GM12878 (cell line): ENCODE measurements at regions not wholly inside any gene's neighbourhood (a gene's known extent, or its start where the extent isn't known, plus 50 kb on each side); places are given as distances from the start of the nearest gene placed in this dataset.

Experiments
- ATAC-seq: fragments of 200-7000 bp; cut with Tn5 transposase; 3 replicates; pipeline ENCODE4 v1.9.1; 2020; ENCODE audit warnings: mild to moderate bottlenecking, moderate library complexity
- BruUV-seq: library from RNA; stranded (reverse); fragments of 400-500 nt; replicated peaks from 2 replicates; lab custom pipeline; 2021; lab: Mats Ljungman, UMichigan
- CTCF ChIA-PET: fragments of 300-600 bp; sonication (Branson Sonifier 250); formaldehyde crosslinking; extraction: SDS; loops from one replicate; lab custom pipeline; 2021; ENCODE audit warnings: inconsistent platforms; lab: Yijun Ruan, JAX
- POLR2A ChIA-PET: fragments of 350-600 bp; formaldehyde crosslinking; extraction: SDS; loops from one replicate; lab custom pipeline; 2021; ENCODE audit warnings: inconsistent platforms; lab: Charles Lee
- RAD21 ChIA-PET: fragments of 300-600 bp; sonication (Branson Sonifier 250); formaldehyde crosslinking; loops from one replicate; lab custom pipeline; 2023; ENCODE audit warnings: antibody characterized with exemption; ENCODE audit not compliant: unreplicated experiment; lab: Charles Lee
- SMC1A ChIA-PET: fragments of 300-600 bp; sonication (Branson Sonifier 250); formaldehyde crosslinking; loops from one replicate; lab custom pipeline; 2023; ENCODE audit not compliant: unreplicated experiment, uncharacterized antibody; lab: Charles Lee
- DNase-seq: peaks from one replicate; pipeline ENCODE4 v3.0.0-alpha.2; 2011; ENCODE audit warnings: low read depth, low spot score
- FAIRE-seq: peaks from 3 replicates; lab custom pipeline; 2011; peaks lifted over from hg19 to GRCh38; lab: Jason Lieb, UNC
- H2AFZ ChIP-seq: 2 replicates; pipeline ENCODE4 v1.6.0; 2011; ENCODE audit warnings: low read depth, low read length, control low read depth; ENCODE audit not compliant: control insufficient read depth
- H3K27ac ChIP-seq: 2 replicates; pipeline ENCODE4 v1.5.1; 2011; ENCODE audit warnings: control low read depth; ENCODE audit not compliant: control insufficient read depth, insufficient read depth
- H3K27me3 ChIP-seq, 2 experiments: replicated peaks in 1 of 2; 2 replicates each; pipeline versions ENCODE4 v1.6.0 to v1.6.1; 2011; ENCODE audit warnings: low read length in 1 of 2; ENCODE audit not compliant: control insufficient read depth in 2 of 2, insufficient read depth in 2 of 2
- H3K36me3 ChIP-seq, 2 experiments: 2 replicates each; pipeline ENCODE4 v1.5.1; 2011; ENCODE audit warnings: low read length in 1 of 2; ENCODE audit not compliant: control insufficient read depth in 2 of 2, insufficient read depth in 2 of 2
- H3K4me1 ChIP-seq: 2 replicates; pipeline ENCODE4 v1.6.1; 2011; ENCODE audit warnings: mild to moderate bottlenecking, low read length, moderate library complexity, mixed read lengths; ENCODE audit not compliant: control insufficient read depth, insufficient read depth
- H3K4me2 ChIP-seq: 2 replicates; pipeline ENCODE4 v1.6.0; 2011; ENCODE audit warnings: control low read depth; ENCODE audit not compliant: control insufficient read depth, insufficient read depth
- H3K4me3 ChIP-seq: fragments of 200-600 bp; sonication (generic); 2 replicates; pipeline ENCODE4 v1.5.1; 2016
- H3K79me2 ChIP-seq: 2 replicates; pipeline ENCODE4 v1.6.0; 2011; ENCODE audit warnings: low read length; ENCODE audit not compliant: control insufficient read depth, insufficient read depth
- H3K9ac ChIP-seq: 2 replicates; pipeline ENCODE4 v1.8.0; 2011; ENCODE audit warnings: low read length, control low read depth, mixed read lengths; ENCODE audit not compliant: control insufficient read depth, insufficient read depth
- H3K9me3 ChIP-seq: replicated peaks from 3 replicates; pipeline ENCODE4 v1.5.1; 2011; ENCODE audit warnings: mild to moderate bottlenecking, low read length; ENCODE audit not compliant: control insufficient read depth, insufficient read depth
- H4K20me1 ChIP-seq: 2 replicates; pipeline ENCODE4 v1.6.0; 2011; ENCODE audit not compliant: control insufficient read depth, insufficient read depth
- ATF7 ChIP-seq: fragments of 450-650 bp; IDR thresholded peaks from 2 replicates; pipeline ENCODE4 v1.6.1; 2016; ENCODE audit warnings: low read depth, mild to moderate bottlenecking
- BCL3 ChIP-seq: IDR thresholded peaks from 2 replicates; pipeline ENCODE4 v1.6.1; 2011; ENCODE audit warnings: borderline replicate concordance, low read depth, mild to moderate bottlenecking, moderate library complexity, low read length; ENCODE audit not compliant: insufficient read depth, poor library complexity, severe bottlenecking
- E2F4 ChIP-seq: IDR thresholded peaks from 2 replicates; pipeline ENCODE4 v1.6.1; 2012; ENCODE audit warnings: low read depth, low read length, improper control_type of control experiment
- ESRRA ChIP-seq: IDR thresholded peaks from 2 replicates; pipeline ENCODE4 v1.6.1; 2012; ENCODE audit warnings: mild to moderate bottlenecking, low read length, improper control_type of control experiment
- EZH2 ChIP-seq: IDR thresholded peaks from 2 replicates; pipeline ENCODE4 v1.6.1; 2012; ENCODE audit warnings: low read depth, mild to moderate bottlenecking, control low read depth, inconsistent platforms, low read length, borderline replicate concordance; ENCODE audit not compliant: control insufficient read depth
- HSF1 ChIP-seq: fragments of 150-350 bp; IDR thresholded peaks from 2 replicates; pipeline ENCODE4 v1.6.1; 2014; ENCODE audit warnings: mild to moderate bottlenecking, low read depth, low read length
- IRF4 ChIP-seq: IDR thresholded peaks from 2 replicates; pipeline ENCODE4 v1.6.1; 2011; ENCODE audit warnings: low read depth, low read length
- LARP7 ChIP-seq: fragments of 450-650 bp; IDR thresholded peaks from 2 replicates; pipeline ENCODE4 v1.6.1; 2017; ENCODE audit warnings: mild to moderate bottlenecking
- MEF2B ChIP-seq: fragments of 450-650 bp; IDR thresholded peaks from 2 replicates; pipeline ENCODE4 v1.6.1; 2018; ENCODE audit warnings: mild to moderate bottlenecking, moderate library complexity; ENCODE audit not compliant: partially characterized antibody, poor library complexity, severe bottlenecking
- MTA2 ChIP-seq: fragments of 450-650 bp; IDR thresholded peaks from 2 replicates; pipeline ENCODE4 v1.6.1; 2016; ENCODE audit warnings: low read depth, mild to moderate bottlenecking, moderate library complexity
- NKRF ChIP-seq: fragments of 450-650 bp; conservative IDR thresholded peaks from 2 replicates; pipeline ENCODE4 v1.6.1; 2017; ENCODE audit warnings: mild to moderate bottlenecking, moderate library complexity
- PBX3 ChIP-seq: IDR thresholded peaks from 2 replicates; pipeline ENCODE4 v1.6.1; 2011; ENCODE audit warnings: mild to moderate bottlenecking, low read depth, low read length, moderate library complexity; ENCODE audit not compliant: insufficient replicate concordance
- RAD51 ChIP-seq: fragments of 450-650 bp; IDR thresholded peaks from 2 replicates; pipeline ENCODE4 v1.6.1; 2016; ENCODE audit warnings: moderate library complexity, mild to moderate bottlenecking, inconsistent platforms
- SUZ12 ChIP-seq: fragments of 200-600 bp; sonication (generic); IDR thresholded peaks from one replicate; pipeline ENCODE4 v1.6.1; 2018; ENCODE audit warnings: antibody characterized with exemption, mild to moderate bottlenecking; ENCODE audit not compliant: unreplicated experiment
- TCF3 ChIP-seq: IDR thresholded peaks from 2 replicates; pipeline ENCODE4 v1.6.1; 2012; ENCODE audit warnings: low read depth, mild to moderate bottlenecking, low read length, borderline replicate concordance; ENCODE audit not compliant: insufficient read depth
- YBX1 ChIP-seq: fragments of 450-650 bp; IDR thresholded peaks from 2 replicates; pipeline ENCODE4 v1.6.1; 2016; ENCODE audit warnings: antibody characterized with exemption
- WGBS: methylation state at CpG from one replicate; pipeline ENCODE4 v1.1.6; 2016; ENCODE audit warnings: low lambda C conversion rate; ENCODE audit not compliant: insufficient replicate concordance, insufficient coverage; ENCODE audit errors: missing lambda C conversion rate; 5-methylcytosine and 5-hydroxymethylcytosine counted together
- in situ Hi-C: fragments of 300-500 bp; cut with MboI; formaldehyde crosslinking; loops from 9 replicates; pipeline ENCODE4 v1.14.3; 2018; ENCODE audit warnings: mixed read lengths
- intact Hi-C: fragments of 100-400 bp; cut with micrococcal nuclease; formaldehyde crosslinking; loops from one replicate; pipeline ENCODE4 v1.14.2; 2022; ENCODE audit not compliant: unreplicated experiment

- TF ChIP-seq NKRF (no peak), E2F4 (no peak), SUZ12 (no peak), ATF7 (no peak), MEF2B (no peak), TCF3 (no peak)
Measured at GRCh38 chr18:61187971-61188370, 145.3 kb upstream of the CDH20 start (continued).

- DNase-seq, result no peak
- intact Hi-C loops (no loop called here), in situ Hi-C loops (no loop called here)
- no peaks in the 10 kb centered on the region for H3K79me2 ChIP-seq
- H3K9me3 ChIP-seq, result no peaks in the 10 kb centered on the region
- POLR2A ChIA-PET, result no interaction called here
- H3K4me2 ChIP-seq, result no peak overlapping the region
- H4K20me1 ChIP-seq, result no peaks in the 10 kb centered on the region
- SMC1A ChIA-PET, result no interaction called here
- CTCF ChIA-PET, result no interaction called here
- H2AFZ ChIP-seq, result no peak overlapping the region
- H3K36me3 ChIP-seq, result no peaks in the 10 kb centered on the region
- RAD21 ChIA-PET, result no interaction called here
- no peak overlapping the region for H3K9ac ChIP-seq
- BruUV-seq, result no TSS peak
- no peak for ATAC-seq
- no peak overlapping the region for H3K4me3 ChIP-seq
- H3K27ac ChIP-seq, result no peak overlapping the region
- 0% methylated on average over 3 of the region's 3 CpGs for WGBS
- no peaks in the 10 kb centered on the region for H3K4me1 ChIP-seq
- no peak for FAIRE-seq
- H3K27me3 ChIP-seq, result no peaks in the 10 kb centered on the region
- TF ChIP-seq EZH2 (no peak), ESRRA (no peak), IRF4 (no peak), LARP7 (no peak), RAD51 (no peak), YBX1 (no peak), HSF1 (no peak), MTA2 (no peak), PBX3 (no peak), BCL3 (no peak)
Measured at GRCh38 chr18:61189376-61189775, 143.9 kb upstream of the CDH20 start.
